HG03159 (cell line): ENCODE measurements at regions not wholly inside any gene's neighbourhood (a gene's known extent, or its start where the extent isn't known, plus 50 kb on each side); places are given as distances from the start of the nearest gene placed in this dataset.

Source experiments
- ATAC-seq: cut with Tn5 transposase; IDR thresholded peaks from one replicate; pipeline ENCODE4 v1.9.1; 2021; ENCODE audit warnings: mild to moderate bottlenecking, moderate library complexity; ENCODE audit not compliant: unreplicated experiment

GRCh38 chr7:131753620-131754222, 197.3 kb upstream of the PODXL start:
- no peak for ATAC-seq

GRCh38 chr7:131747658-131748232, 191.3 kb upstream of the PODXL start:
- ATAC-seq: no peak

GRCh38 chr7:131745390-131746248, 189.2 kb upstream of the PODXL start:
- ATAC-seq: no peak

- no peak for ATAC-seq
These were observed 185.0 kb upstream of the PODXL start for GRCh38 chr7:131741446-131741845.

GRCh38 chr7:131737746-131738465, 181.5 kb upstream of the PODXL start:
- ATAC-seq: no peak

- no peak for ATAC-seq
These were observed 178.7 kb upstream of the PODXL start for GRCh38 chr7:131735101-131735500.

GRCh38 chr7:131733604-131734003, 177.2 kb upstream of the PODXL start:
- no peak for ATAC-seq

- no peak for ATAC-seq
These were observed 170.8 kb upstream of the PODXL start for GRCh38 chr7:131727189-131727588.

GRCh38 chr7:131726686-131727085, 170.3 kb upstream of the PODXL start:
- no peak for ATAC-seq

GRCh38 chr7:131726031-131726430, 169.6 kb upstream of the PODXL start:
- ATAC-seq: no peak

- no peak for ATAC-seq
These were observed 168.4 kb upstream of the PODXL start for GRCh38 chr7:131724776-131725345.

GRCh38 chr7:131723926-131724325, 167.5 kb upstream of the PODXL start:
- no peak for ATAC-seq

GRCh38 chr7:131722371-131722770, 165.9 kb upstream of the PODXL start:
- ATAC-seq: no peak

- ATAC-seq: no peak
These were observed 165.2 kb upstream of the PODXL start for GRCh38 chr7:131721660-131722059.

- ATAC-seq: no peak
These were observed 164.3 kb upstream of the PODXL start for GRCh38 chr7:131720703-131721102.

- ATAC-seq: no peak
These were observed 160.8 kb upstream of the PODXL start for GRCh38 chr7:131717181-131717580.

- no peak for ATAC-seq
These were observed 142.9 kb upstream of the PODXL start for GRCh38 chr7:131699323-131699722.

GRCh38 chr7:131692131-131692960, 135.9 kb upstream of the PODXL start:
- no peak for ATAC-seq

- no peak for ATAC-seq
These were observed 135.2 kb upstream of the PODXL start for GRCh38 chr7:131691454-131692130.

GRCh38 chr7:131690441-131690840, 134.0 kb upstream of the PODXL start:
- no peak for ATAC-seq
